Loucy (cell line): ENCODE measurements at regions not wholly inside any gene's neighbourhood (a gene's known extent, or its start where the extent isn't known, plus 50 kb on each side); places are given as distances from the start of the nearest gene placed in this dataset.

Experiments used
- EZH2phosphoT487 ChIP-seq: fragments of 200-600 bp; IDR thresholded peaks from 2 replicates; pipeline ENCODE4 v1.6.1; 2018; ENCODE audit warnings: antibody characterized with exemption, mild to moderate bottlenecking, moderate library complexity, borderline replicate concordance
- TF ChIP-seq, protein P1 (sequence below): fragments of 200-600 bp; sonication (generic); conservative IDR thresholded peaks from 2 replicates; pipeline ENCODE4 v1.5.1; 2014; ENCODE audit warnings: mild to moderate bottlenecking, antibody characterized with exemption, low read length

DNA sequence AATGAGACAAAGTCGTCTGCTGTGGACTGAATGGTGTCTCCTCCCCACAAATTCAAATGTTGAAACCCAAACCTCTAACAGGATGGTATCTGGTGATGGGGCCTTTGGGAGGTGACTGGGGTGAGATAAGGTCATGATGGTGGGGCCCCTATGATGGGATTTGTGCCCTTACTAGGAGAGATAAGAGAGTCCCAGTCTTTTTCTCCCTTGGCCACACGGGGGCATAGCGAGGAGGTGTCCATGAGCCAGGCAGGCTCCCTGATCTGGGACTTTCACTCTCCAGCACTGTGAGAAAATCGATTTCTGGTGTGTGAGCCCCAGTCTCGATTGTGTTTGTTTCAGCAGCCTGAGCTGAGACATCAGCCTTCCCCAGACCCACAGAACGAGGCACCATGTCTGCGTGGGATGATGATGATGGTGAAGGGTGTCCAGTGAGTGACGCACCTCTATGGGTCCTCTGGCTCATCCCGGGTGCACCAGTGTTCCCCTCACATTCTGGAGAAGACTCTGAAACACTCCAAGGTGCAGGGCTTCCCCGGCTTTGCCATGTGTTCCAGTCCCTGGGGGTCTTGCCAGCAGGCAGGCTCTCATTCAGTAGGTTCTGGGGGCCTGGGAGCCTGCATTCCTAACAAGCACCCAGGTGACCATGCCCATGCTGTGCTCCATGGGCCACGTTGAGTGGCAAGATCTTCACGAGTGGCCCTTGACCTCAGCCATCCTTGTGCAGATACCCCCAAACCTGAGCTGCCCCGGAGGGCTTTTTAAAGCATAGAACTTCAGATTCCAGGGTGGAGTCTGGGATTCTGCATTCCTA is 363.0 kb downstream of the CTTN start:
- TF ChIP-seq, protein P1, sequence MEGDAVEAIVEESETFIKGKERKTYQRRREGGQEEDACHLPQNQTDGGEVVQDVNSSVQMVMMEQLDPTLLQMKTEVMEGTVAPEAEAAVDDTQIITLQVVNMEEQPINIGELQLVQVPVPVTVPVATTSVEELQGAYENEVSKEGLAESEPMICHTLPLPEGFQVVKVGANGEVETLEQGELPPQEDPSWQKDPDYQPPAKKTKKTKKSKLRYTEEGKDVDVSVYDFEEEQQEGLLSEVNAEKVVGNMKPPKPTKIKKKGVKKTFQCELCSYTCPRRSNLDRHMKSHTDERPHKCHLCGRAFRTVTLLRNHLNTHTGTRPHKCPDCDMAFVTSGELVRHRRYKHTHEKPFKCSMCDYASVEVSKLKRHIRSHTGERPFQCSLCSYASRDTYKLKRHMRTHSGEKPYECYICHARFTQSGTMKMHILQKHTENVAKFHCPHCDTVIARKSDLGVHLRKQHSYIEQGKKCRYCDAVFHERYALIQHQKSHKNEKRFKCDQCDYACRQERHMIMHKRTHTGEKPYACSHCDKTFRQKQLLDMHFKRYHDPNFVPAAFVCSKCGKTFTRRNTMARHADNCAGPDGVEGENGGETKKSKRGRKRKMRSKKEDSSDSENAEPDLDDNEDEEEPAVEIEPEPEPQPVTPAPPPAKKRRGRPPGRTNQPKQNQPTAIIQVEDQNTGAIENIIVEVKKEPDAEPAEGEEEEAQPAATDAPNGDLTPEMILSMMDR = no peak
- no peak for TF ChIP-seq EZH2phosphoT487
